AG09319 (cell line): ENCODE measurements at regions not wholly inside any gene's neighbourhood (a gene's known extent, or its start where the extent isn't known, plus 50 kb on each side); places are given as distances from the start of the nearest gene placed in this dataset.

Source experiments
- DNase-seq: peaks from one replicate; pipeline ENCODE4 v3.0.0-alpha.2; 2010; ENCODE audit warnings: low read depth; ENCODE audit errors: extremely low read depth
- TF ChIP-seq, protein P1 (sequence below): IDR thresholded peaks from 2 replicates; pipeline ENCODE4 v1.5.1; 2011; ENCODE audit warnings: low read depth, mild to moderate bottlenecking, inconsistent platforms, low read length, moderate library complexity

DNA sequence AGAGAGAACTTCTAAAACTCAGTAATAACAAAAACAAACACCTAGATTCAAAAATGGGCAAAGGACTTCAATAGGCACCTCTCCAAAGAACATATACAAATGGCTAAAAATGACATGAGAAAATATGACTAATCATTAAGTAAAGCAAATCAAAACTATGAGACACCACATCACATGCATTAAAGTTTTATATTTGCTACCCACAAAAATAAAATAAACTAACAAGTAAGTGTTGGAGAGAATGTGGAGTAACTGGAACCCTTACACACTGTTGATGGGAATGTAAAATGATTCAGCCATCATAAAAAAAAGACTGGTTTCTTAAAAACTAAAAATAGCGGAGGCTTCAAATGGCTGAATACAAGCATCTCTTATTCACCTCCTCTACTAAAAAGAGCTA is 262.1 kb upstream of the PKN2 start:
- DNase-seq, result no peak
- TF ChIP-seq, protein P1, sequence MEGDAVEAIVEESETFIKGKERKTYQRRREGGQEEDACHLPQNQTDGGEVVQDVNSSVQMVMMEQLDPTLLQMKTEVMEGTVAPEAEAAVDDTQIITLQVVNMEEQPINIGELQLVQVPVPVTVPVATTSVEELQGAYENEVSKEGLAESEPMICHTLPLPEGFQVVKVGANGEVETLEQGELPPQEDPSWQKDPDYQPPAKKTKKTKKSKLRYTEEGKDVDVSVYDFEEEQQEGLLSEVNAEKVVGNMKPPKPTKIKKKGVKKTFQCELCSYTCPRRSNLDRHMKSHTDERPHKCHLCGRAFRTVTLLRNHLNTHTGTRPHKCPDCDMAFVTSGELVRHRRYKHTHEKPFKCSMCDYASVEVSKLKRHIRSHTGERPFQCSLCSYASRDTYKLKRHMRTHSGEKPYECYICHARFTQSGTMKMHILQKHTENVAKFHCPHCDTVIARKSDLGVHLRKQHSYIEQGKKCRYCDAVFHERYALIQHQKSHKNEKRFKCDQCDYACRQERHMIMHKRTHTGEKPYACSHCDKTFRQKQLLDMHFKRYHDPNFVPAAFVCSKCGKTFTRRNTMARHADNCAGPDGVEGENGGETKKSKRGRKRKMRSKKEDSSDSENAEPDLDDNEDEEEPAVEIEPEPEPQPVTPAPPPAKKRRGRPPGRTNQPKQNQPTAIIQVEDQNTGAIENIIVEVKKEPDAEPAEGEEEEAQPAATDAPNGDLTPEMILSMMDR, result no peak

DNA sequence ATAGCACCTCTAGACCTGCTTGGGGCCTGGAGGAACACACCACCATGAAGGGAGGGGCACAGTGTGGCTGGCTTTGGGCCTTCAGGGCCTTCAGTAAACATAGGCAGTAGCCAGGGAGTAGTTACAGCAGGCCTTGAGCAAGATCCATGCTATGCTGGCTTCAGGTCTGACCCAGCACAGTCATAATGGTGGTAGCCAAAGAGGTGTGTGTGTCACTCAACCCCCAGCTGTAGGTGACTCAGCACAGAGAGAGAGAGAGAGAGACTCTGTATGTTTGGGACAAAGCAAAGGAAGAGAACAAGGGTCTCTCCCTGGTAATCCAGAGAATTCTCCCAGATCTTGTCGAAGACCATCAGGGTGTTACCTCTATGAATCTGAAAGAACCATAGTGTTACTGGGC is 250.5 kb upstream of the PKN2 start:
- DNase-seq, result no peak
- TF ChIP-seq, protein P1, result no peak

DNA sequence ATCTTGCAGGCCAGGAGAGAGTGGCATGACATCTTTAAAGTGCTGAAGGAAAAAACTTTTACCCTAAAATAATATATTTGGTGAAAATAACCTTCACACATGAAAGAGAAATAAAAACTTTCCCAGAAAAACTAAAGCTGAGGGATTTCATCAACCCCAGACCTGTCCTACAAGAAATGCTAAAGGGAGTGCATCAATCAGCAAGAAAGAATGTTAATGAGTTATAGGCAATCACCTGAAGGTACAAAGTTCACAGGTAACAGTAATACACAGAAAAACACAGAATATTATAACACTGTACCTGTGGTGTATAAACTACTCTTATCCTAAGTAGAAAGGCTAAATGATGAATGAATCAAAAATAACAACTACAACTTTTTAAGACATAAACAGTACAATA is 249.2 kb upstream of the PKN2 start:
- TF ChIP-seq, protein P1, result no peak
- DNase-seq, result no peak

DNA sequence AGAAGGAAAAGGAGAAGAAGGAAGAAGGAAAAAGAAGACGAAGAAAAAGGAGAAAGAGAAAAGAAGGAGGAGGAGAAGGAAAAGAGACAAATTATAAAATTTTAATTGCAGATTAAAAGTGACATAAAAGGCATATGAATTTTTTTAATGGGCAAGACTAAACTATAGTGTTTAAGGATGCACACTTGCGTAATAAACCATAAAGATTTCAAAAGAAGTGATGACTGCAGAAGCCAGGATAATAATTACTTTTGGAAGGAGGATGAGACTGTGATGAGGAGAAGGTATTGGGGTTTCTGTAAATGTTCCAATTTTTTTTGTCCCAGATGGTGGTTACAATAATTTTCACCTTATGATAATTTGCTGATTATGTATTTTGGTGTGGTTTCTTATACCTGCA is 243.1 kb upstream of the PKN2 start:
- DNase-seq, result no peak
- TF ChIP-seq, protein P1, result no peak

DNA sequence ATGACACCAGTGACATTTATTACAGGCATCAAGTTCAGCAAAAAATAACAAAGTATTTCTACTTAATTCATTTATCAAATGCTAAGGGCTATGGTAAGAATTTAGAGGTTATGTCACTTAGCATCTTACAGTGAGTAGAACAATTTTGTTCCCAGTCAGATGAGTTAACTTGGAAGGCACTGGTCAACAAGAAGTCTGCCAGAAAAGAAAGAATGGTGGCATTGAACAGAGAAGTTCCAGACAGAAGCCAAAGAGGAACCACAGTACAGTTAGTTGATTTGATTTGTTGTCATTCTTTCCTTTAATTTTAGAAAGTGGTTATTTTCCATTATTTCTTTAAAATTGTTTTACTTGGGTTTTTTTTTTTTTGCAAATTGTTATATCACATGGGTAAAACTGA is 232.2 kb upstream of the PKN2 start:
- TF ChIP-seq, protein P1, result no peak
- no peak for DNase-seq

DNA sequence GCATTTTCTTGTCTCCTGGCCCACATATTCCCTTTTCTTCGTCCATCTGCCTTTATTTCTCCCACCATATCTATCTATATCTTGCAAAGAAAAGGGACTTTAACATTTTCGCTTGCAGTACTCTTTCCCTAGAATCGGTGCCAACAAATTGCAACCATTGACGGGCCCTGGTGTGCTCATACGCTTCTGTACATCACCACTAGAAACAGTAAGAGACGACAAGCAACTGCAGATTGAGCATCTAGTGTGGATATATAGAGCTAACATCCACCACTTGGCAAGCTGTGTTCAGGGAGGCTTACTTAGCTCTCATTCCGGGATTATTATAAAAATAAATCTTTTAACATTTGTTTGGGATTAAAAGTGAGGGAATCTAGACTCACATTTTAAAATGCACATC is 230.8 kb upstream of the PKN2 start:
- no peak for DNase-seq
- TF ChIP-seq, protein P1, result no peak

DNA sequence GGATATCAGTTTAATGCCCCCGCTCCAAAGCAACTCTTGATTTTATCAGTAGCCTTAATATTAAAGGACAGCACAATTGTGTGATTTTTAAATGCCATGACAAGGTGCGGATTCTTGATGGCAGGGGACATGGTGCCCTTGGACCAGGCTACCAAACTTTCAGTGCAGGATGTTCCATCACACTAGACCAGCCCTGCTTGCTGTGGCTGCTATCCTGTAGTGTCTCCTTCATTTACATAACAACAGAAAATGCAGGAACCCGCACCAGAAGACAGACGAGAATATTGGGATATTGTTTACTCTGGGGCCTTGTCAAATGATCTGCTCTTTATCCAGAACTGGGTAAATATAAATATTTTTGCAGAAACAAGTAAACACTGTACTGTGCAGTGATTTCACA is 229.3 kb upstream of the PKN2 start:
- TF ChIP-seq, protein P1, result no peak
- DNase-seq, result no peak
